ENCODE measurements at regions not wholly inside any gene's neighbourhood (a gene's known extent, or its start where the extent isn't known, plus 50 kb on each side); places are given as distances from the start of the nearest gene placed in this dataset.

DNA sequence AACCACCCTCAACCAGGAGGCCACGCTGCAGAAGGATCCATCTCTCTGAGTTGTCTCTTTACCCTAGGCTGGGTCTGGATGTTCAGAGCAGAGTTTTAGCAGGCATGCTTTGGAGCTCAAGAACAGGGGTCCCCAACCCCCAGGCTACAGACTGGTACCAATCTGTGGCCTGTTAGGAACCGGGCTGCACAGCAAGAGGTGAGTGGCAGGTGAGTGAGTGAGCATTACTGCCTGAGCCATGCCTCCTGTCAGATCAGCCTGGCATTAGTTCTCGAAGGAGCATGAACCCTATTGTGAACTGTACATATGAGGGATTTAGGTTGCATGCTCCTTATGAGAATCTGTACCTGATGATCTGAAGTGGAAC, 172.5 kb downstream of the UXS1 start (continued):
- TF ChIP-seq ARNT (IDR thresholded peaks at IDR 0.05) (no peak), KDM4B (IDR thresholded peaks at IDR 0.05; ENCODE audit: borderline replicate concordance in 2 of 2, low read depth in 1 of 2) (no peak), RBM39 (optimal IDR thresholded peaks at IDR 0.05; ENCODE audit: low read depth, low read length) (no peak), KLF16 (IDR thresholded peaks at IDR 0.05) (no peak)
- TF ChIP-seq, protein P1, sequence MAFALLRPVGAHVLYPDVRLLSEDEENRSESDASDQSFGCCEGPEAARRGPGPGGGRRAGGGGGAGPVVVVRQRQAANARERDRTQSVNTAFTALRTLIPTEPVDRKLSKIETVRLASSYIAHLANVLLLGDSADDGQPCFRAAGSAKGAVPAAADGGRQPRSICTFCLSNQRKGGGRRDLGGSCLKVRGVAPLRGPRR (CRISPR knock-in tag; IDR thresholded peaks at IDR 0.05): no peak

DNA sequence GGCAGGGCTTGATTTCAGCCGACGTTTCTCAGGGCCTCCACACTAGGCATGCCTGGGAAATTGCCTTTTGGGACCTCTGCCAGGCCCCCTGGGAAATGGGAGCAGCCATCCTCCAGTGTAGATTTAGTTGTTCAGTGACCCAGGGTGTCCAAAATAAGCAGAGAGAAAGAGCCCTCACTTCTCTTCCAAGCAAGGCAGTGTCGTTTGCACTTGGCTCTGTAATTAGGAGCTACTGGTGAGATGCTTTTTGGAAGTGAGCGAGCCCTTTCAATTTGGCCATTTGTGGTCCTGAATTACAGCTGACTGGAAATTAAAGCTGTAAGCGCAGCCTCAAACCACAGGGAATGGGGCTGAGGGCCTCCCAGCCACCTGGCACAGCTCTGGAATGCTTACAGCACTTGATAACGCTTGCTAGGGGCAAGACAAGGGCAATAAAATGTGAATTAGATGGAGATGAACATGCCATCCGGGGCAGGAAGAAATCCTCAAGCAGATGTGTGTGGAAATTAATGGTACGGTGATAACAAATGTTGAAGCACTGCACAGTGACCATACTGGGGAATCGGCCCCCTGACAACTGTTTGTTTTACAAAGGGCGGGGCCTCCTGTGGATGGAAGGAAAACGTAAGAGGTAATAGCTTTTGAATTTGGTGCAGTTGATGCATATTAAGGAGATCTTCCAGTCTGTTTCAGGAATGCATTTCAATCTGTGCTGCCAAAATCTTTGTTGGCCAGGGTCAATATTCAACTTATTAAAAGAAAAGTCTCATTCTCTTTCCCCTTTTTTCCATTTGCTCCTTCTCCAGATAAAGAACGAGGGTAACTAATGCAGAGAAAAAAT, 173.1 kb downstream of the UXS1 start:
- Histone ChIP-seq H3K4me3 (no peak overlapping the region), H3K4me1 (replicated peaks in 1 of 2; ENCODE audit: control insufficient read depth in 2 of 2, insufficient read depth in 2 of 2, low read length in 2 of 2) (no peaks in the 10 kb centered on the region), H3K36me3 (ENCODE audit: control insufficient read depth, insufficient read depth, low read length) (no peaks in the 10 kb centered on the region), H3K27ac (ENCODE audit: extremely low read depth, low read depth, low read length) (no peak overlapping the region), H3K4me2 (ENCODE audit: insufficient read depth, low read length) (no peak overlapping the region), H3K79me2 (ENCODE audit: control insufficient read depth, insufficient read depth, low read length) (no peaks in the 10 kb centered on the region), H3K27me3 (ENCODE audit: control insufficient read depth in 2 of 2, insufficient read depth in 2 of 2, low read length in 2 of 2) (peaks cover 4 to 19% of the 10 kb centered on the region in 2 experiments), H2AFZ (ENCODE audit: low read depth, low read length) (no peak overlapping the region), H3K9ac (ENCODE audit: insufficient read depth in 1 of 2, low read depth in 2 of 2, low read length in 2 of 2) (no peak overlapping the region), H3K9me3 (replicated peaks; ENCODE audit: control insufficient read depth, insufficient read depth, low read depth, low read length) (no peaks in the 10 kb centered on the region), H4K20me1 (replicated peaks; ENCODE audit: control insufficient read depth, insufficient read depth, low read length) (no peaks in the 10 kb centered on the region), H3K9me1 (ENCODE audit: control insufficient read depth, insufficient read depth, low read length) (no peaks in the 10 kb centered on the region)
- ChIA-PET CTCF (ENCODE audit: low intra/inter-chr PET ratio) (no interaction called here), POLR2A (no interaction called here)
- in situ Hi-C loops (cut with MboI): no loop called here
- TF ChIP-seq ZFPM2 (CRISPR knock-in tag; IDR thresholded peaks at IDR 0.05) (no peak), TARDBP (IDR thresholded peaks at IDR 0.05) (no peak), CBFA2T3 (IDR thresholded peaks at IDR 0.05) (no peak), GABPA (tag; conservative IDR thresholded peaks at IDR 0.05; ENCODE audit: low read depth) (no peak), RBM14 (IDR thresholded peaks at IDR 0.05; ENCODE audit: borderline replicate concordance, insufficient read depth, low read depth, low read length) (no peak)
- under 1% methylated on average over 12 of the region's 12 CpGs for WGBS (ENCODE audit: insufficient coverage, low coverage, missing lambda C conversion rate)
- FAIRE-seq (no peak), ATAC-seq (no peak), DNase-seq (ENCODE audit: extremely low read depth in 1 of 4, low spot score in 3 of 4) (no peak)
- BruUV-seq (replicated peaks): no TSS peak
- intact Hi-C loops (cut with micrococcal nuclease): no loop called here
